Activated CD4-positive, alpha-beta T cell treated with anti-CD3 and anti-CD28 coated beads, Interleukin-2, amount 50 U/mL, for 4 hours (primary cell): ENCODE measurements at regions not wholly inside any gene's neighbourhood (a gene's known extent, or its start where the extent isn't known, plus 50 kb on each side); places are given as distances from the start of the nearest gene placed in this dataset.
"Not testable (repeated sequence)": the region's sequence is repeated elsewhere in the genome, so short reads cannot be mapped to it uniquely, and the experiment has no call there.

ENCODE experiments used
- DNase-seq, 2 experiments: peaks; one replicate each; pipeline ENCODE4 v3.0.0-alpha.2; 2020

DNA sequence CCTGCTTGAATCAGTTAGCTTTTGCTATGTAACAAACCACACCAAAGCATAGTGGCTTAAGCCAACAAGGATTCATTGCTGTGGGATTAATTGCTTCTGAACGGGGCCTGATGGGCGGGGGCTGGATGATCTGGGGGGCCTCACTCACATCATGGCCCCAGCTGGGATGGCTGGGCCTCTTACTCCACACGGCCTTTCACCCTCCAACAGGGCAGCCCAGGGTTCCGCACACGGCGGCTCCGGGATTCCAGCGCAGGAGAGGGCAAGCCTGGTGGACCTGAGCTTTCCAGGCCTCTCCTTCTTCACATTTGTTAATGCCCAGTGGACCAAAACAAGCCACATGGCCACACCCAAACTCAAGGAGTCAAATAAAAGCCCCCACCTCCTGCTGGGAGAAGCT, 86.3 kb upstream of the PHLPP1 start:
- no peak for DNase-seq

DNA sequence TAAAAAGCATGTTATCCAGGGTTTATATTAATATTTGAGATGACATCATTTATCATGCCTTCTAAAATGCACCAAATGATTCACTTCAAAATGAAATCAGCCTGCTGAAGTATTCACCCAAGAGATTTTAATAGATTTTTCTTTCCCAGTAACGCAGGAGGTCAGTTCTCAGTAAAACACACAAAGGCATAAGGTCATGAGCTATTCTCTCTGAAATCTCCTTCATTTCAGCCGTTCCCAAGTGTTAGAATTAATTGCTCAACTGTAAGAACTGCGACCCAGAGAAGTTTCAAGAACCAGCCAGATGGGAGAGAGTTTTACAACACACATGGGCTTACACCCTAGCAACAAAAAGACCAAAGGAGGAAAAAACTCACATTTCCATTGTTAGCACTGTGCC, 84.2 kb upstream of the PHLPP1 start:
- no peak for DNase-seq

GRCh38 chr18:62632788-62633455, 82.4 kb upstream of the PHLPP1 start:
- no peak for DNase-seq

DNA sequence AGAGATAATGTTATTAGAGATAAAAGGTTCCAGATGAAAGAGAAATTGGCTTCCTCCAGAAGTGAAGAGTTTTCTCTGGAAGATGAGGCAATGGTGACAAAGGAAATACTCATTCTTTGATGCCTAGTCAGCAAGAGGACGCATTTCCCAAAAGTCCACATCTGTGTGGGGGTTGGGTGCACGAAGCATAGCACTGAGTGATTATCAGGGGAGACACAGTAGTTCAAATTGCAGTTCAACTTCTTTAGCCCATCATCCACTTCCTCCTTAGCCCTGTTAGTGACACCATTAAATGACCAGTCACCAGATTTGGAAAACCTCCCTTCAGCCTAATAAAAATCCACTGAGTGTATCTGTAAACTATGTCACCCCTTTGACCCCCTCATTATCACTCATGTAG, 80.9 kb upstream of the PHLPP1 start:
- DNase-seq: no peak

GRCh38 chr18:62634979-62635630, 80.2 kb upstream of the PHLPP1 start:
- no peak for DNase-seq

DNA sequence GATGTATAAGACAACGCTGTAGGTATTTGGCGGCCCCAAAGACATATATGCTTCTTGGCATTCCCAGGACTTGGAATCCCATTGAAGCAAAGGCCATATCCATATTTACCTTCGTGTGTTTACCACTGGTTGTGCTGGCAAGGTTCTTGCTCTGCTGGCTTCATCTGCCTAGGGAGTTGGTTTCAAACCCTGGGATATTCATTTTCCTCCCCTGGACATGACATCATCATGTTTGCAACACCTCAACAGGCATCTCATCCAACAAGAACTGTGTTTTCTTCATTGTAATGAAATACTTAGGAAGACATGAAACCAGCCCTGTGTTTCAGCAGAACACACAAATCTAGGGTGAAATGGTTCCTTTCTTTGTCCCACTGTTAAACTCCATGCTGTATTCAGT, 77.9 kb upstream of the PHLPP1 start:
- no peak for DNase-seq

DNA sequence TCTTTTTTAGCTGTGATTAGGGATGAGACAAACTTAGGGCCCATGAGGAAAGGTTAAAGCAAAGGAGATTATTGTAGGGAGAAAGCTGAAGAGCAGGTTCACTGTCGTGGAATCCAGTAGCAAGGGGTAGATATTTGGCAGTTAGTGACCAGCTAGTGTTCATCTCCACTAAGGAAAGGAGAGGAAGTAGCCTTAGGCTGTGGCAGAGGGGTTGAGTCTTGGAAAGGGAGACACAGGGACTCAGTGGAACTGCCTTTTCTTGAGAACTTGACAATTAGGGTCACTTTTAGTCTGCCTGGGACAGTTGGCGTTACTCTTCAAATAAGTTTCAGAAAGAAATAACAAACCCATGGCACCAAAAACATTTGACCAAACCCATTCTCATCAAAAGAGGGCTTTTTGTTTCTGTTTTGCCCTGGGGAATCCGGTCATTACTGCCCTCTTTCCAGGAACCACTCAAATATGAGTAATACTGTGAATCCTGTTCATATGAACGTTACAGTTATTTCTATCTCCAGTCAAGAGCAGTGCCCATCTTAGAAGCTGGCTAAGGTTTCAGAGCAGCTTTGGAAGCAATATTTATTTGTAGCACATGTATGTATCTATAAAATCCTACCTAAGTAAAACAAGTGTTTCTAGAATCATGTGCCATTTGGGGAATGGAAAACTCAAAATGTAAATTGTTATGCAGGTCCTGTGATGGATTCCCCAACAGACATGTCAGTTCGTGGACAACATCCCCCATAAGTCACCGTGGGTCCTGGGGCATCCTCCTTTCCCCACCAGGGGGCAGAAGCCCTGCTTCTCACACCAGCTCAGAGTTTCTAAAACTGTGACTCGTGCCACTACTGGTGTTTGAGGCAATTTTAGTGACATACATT, 77.3 kb upstream of the PHLPP1 start:
- peak; percentile 41 to 46 for DNase-seq

DNA sequence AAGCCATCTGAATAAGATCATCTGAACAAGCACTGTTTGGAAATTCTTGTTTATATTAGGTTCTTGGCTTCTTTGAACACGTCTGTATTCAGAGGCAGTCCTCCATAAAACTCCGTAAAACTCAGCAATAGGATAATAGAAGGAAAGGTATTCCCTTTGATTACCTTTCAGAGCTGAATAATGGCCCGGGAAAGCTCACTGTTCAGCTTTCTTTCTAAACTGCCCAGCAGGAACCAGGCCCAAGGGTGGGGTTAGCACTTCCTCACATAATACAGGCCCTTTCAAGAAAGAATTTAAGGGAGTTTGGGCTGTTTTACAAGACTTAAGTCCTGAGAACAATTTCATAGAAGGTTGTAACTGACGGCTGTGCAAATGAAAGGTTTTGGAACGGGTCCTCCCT, 72.2 kb upstream of the PHLPP1 start:
- DNase-seq: no peak

- DNase-seq: no peak
These were observed 70.6 kb upstream of the PHLPP1 start for GRCh38 chr18:62644773-62645172.

GRCh38 chr18:62647179-62647578, 68.2 kb upstream of the PHLPP1 start:
- no peak for DNase-seq

DNA sequence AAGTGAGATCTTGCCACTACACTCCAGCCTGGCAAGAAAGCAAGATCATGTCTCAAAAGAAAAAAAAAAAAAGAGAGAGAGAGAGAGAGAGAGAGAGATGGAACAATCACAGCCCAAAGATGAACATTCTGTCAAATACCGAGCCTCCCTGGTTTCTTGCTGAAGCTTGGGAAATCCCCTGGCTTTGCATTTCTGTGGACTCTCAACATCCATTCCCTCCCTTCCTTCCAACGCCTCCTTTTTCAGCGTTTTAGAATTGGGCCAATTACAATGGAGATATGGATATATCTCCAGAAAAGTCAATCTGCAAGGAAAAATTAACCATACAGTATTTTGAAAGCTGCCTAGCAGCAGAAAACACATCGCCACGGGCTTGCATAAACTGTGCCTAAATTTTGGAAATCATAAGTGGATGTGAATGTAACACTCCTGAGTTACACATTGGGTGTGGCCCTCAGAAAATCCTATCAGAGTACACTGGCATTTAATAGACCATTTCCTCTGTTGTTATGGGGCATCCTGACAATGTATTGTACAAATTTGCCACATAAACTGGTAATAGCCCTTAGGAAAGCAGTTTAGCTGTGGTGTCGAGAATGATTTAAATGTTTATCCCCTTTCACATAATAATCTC, 67.2 kb upstream of the PHLPP1 start:
- DNase-seq: no peak

DNA sequence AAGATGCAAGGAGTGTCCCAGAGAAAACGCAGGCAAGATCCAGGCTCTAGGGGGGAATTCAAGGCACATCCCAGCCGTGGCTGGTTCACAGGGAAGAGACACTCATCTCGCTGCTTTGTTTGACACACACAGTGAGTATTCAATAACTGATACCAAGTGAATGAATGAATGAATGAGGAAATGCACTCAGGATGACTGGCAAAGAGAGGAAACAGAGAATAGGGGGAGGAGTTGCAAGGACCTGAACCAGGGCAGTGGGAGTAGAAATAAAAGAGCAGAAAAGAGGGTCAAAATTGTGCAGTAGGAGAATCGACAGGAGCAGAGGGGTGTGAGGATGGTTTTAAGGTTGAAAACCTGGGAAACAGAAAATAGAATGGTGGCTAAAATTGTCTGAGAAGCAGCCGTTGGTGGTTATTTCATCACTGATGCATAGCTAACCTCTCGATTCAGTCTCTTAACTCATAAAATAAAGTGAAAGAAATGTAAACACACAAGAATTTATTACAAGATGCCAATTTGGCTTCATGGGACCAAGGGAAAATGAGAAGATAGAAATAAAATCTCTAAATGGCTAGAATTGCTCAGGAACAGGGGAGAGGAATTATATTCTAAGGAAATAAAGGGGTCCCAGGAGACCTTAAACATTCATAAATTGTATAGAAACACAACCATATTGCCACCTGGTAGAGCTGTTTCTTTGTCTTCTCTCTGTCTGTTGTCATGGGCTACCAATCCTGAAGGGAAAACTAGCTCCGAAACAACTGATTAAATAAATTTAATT, 63.9 kb upstream of the PHLPP1 start:
- DNase-seq: no peak

DNA sequence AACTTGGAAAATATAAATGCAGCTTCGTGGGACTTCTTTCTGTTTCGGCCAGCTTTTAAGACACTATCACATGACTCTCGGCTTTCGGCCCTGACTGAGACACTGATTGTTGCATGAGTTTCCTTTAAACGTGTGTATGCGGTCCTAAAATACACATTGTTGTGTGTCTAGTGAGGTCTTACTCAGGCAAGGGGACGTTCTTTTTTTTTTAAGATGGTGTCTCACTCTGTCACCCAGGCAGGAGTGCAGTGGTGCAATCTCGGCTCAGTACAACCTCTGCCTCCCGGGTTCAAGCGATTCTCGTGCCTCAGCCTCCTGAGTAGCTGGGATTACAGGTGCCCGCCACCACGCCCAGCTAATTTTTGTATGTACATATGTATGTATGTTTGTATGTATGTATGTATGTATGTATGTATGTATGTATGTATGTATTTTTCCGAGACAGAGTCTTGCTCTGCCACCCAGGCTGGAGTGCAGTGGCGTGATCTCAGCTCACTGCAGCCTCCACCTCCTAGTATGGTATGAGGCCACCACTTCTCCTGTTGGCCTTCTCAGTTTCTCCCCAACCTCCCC, 63.2 kb upstream of the PHLPP1 start:
- DNase-seq: not testable (repeated sequence)

- DNase-seq: no peak
These were observed 59.7 kb upstream of the PHLPP1 start for GRCh38 chr18:62655520-62656219.

GRCh38 chr18:62658028-62658427, 57.3 kb upstream of the PHLPP1 start:
- no peak for DNase-seq

DNA sequence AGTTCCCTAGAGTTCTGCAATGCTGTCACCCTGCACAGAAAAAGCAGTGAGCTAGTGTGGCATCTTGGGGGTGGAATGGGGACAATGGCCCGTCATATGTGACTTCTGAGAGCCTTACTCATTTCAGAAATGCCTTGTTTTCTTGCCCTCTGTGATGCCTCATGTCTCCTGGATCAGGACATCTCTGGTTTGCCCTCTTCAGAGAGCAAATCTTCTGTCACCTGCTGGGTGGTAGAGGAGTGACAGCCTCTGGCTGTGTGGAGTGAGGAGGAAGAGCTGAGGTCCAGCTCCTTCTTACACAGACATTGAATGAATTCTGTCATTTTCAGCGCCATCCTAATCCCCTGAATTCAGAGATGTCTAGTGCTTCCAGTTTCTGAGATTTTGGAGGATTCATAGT, 55.6 kb upstream of the PHLPP1 start:
- no peak for DNase-seq

DNA sequence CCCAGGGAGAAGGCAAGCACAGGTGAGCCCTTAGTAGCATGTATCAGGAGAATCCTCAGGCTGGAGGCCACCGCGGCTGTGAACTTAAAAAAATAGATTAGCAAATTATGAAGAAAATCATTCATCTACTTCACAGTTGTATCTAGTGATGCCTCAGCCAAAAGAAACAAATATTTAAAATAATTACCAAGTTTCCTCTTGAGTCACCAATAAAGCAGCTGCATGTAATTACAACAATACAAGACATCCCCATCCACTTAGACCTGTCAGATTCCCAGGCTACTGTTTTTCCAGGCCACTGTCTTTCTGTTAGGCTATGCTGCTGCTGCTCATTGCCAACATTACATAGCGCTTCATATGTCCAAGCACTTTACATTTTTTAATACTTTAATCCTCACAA, 54.6 kb upstream of the PHLPP1 start:
- DNase-seq: no peak

- no peak for DNase-seq
These were observed 51.5 kb upstream of the PHLPP1 start for GRCh38 chr18:62663731-62664336.

DNA sequence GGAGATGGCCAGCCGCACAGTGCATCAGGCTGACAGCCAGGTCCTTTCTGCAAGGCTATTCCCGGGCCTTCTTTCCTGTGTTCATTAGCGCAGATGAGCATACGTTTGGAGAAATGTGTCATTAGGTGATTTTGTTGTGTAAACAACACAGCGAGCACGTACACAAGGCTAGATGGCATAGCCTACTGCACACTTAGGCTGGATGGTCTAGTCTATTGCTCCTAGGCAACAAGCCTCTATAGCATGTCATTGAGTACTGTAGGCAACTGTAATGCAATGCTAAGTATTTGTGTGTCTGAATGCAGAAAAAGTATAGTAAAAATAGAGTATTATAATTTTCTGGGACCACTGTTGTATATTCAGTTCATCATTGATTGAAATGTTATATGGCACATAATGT, 50.9 kb upstream of the PHLPP1 start:
- no peak for DNase-seq

DNA sequence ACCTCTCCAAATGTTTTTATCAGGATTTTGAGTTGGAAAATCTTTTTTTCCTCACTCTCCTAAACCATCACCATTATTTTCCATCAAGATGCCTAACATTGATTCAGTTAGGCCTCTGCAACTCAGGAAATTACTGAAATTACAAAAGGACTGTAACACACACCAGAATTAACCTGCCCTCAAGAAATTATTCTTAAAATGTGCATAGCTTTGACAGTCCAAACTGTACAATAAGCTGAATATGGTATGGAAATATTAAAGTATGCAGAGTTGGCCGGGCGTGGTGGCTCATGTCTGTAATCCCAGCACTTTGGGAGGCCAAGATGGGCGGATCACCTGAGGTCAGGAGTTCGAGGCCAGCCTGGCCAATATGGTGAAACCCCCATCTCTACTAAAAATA, 50.2 kb upstream of the PHLPP1 start:
- DNase-seq: no peak
